HG03354 (cell line): ENCODE measurements at regions not wholly inside any gene's neighbourhood (a gene's known extent, or its start where the extent isn't known, plus 50 kb on each side); places are given as distances from the start of the nearest gene placed in this dataset.
"Not testable (repeated sequence)": the region's sequence is repeated elsewhere in the genome, so short reads cannot be mapped to it uniquely, and the experiment has no call there.

Experiments
- ATAC-seq: cut with Tn5 transposase; IDR thresholded peaks from one replicate; pipeline ENCODE4 v1.9.1; 2021; ENCODE audit warnings: mild to moderate bottlenecking; ENCODE audit not compliant: unreplicated experiment, poor library complexity, severe bottlenecking

DNA sequence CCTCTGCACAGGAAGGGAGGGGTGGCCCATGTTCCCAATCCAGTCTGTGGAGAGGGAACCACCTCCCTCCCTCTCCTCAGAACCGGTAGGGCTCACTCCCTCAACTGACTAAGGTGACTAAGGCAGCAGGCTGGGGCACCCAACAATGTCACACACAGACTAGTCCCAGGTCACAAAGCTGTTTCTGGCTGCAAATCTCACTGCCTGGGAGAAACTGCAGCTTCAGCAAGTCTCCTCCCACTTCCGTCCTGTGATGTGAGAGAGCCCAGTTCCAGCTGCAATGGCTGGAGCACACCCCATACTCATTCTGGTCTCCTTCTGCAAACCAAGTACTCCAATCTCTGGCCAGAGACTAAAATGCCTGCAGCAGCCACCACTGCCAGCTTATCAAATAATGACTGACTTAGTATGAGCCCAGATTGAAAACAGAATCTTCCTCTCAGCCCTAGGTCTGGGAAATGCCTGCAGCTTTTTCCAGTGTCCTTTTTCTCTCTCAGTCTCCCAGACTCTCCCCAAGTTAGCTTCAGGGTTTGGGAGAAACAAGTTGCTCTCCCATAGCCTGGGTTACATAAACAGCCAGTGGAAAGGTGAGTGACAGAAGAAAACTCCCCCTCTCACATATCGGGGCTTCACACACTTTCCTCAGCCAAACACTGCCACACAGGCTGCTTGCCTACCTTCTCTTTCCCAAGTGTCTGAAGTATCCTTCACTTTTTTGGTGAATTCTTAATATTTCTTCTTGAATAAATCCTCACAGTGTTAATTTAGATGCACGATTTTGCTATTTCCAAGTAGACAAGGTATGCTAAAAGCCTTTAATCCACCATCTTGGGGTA, 247.4 kb upstream of the RASA1 start:
- ATAC-seq = peak; percentile 89

DNA sequence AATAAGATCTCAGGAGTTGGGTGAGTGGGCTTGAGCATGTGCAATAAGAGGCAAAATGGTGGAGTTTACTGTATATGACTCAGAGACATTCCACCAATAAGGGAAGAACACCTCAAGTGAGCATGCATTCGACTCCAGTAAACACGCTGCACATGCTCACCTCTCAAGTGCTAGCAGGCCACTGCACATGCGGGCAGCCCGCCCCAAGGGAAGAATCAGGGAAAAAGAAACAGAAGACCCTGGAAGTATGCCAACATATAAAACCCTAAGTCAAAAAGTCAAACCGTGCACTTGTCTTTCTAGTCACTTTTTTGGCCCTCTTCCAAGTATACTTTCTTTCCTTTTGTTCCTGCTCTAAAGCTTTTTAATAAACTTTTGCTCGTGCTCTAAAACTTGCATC, 245.3 kb upstream of the RASA1 start:
- ATAC-seq = no peak

DNA sequence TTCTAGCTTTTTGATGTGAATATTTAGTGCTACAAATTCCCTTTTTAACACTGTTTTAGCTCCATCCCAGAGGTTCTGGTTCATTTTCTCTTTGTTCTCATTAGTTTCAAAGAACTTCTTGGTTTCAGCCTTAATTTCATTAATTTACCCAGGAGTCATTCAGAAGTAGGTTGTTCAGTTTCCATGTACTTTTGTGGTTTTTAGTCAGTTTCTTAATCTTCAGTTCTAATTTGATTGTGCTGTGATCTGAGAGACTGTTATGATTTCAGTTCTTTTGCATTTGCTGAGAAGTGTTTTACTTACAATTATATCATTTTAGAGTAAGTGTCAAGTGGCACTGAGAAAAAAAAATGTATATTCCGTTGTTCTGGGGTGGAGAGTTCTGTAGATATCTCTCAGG, 240.1 kb upstream of the RASA1 start:
- no peak for ATAC-seq

DNA sequence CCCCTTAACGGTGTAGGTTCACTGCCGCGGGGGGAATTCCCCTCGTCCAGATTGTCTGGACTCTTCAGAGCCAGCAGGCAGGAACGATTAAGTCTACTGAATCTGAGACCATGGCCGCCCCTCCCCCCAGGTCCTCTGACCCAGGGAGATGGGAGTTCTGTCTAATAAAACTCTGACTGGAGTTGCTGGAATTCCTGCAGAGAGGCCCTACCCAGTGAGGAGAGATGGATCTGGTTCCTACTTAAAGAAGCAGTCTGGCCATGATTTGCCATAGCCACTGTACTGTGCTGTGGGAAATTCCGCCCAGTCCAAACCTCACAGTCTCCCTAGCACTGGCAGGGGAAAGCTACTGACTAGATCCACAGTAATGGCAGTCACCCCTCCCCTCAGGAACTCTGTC, 237.7 kb upstream of the RASA1 start:
- no peak for ATAC-seq

DNA sequence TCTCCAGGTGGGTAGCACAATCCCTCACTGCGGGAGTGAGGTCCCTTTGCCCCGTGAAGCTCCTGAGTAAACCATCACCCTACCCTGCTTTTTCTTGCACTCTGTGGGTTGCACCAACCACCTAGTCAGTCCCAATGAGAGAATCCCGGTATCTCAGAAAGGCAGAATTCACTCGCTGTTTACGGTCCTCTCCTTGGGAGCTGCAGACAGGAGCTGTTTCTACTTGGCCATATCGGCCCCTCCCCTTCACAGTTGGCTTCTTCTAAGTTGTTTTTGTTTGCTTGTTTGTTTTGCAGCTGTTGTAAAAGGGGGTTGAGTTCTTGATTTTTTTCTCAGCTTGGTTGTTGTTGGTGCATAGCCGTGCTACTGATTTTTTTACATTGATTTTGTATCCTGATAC, 237.0 kb upstream of the RASA1 start:
- no peak for ATAC-seq

DNA sequence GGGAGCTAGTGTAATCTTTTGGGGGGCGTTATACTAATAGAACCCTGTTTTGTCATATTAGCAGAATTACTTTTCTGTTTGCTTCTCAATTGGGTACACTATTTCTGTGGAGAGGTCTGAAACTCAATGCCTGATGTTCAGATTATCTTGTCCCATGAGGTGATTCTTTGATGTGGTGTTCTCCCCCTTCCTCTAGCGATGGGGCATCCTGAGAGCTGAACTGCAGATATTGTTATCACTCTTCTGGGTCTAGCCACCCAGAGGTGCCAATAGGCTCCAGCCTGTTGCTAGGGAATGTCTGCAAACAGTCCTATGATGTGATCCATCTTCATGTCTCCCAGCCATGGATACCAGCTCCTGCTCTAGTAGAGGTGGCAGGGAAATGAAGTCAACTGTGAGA, 233.1 kb upstream of the RASA1 start:
- ATAC-seq = no peak

DNA sequence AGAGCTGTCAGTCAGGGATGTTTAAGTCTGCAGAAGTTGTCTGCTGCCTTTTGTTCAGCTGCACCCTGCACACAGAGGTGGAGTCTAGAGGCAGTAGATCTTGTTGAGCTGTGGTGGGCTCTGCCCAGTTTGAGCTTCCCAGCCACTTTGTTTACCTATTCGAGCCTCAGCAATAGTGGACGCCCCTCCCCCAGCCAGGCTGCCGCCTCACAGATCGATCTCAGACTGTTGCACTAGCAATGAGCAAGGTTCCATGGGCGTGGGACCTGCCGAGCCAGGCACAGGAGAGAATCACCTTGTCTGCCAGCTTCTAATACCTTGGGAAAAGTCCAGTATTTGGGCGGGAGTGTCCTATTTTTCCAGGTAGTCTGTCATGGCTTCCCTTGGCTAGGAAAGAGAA, 225.1 kb upstream of the RASA1 start:
- no peak for ATAC-seq

DNA sequence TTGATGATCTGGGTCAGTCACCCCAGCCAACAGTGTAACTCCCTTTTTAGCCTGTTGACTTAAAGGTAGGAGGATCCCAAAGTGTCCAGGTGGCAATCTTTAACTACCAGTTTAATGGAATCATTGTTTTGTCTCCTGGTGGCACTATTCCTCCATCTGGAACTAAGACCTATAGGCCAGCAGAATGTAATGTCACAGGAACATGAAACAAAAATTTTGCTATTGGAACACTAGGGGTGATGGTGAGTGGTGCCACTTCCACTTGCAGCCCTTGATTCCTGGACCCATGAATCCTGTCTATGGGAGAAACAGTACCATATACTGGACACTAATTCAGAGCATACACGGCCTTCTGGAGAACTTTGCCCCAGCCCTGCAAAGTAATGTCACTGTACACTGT, 219.5 kb upstream of the RASA1 start:
- no peak for ATAC-seq

DNA sequence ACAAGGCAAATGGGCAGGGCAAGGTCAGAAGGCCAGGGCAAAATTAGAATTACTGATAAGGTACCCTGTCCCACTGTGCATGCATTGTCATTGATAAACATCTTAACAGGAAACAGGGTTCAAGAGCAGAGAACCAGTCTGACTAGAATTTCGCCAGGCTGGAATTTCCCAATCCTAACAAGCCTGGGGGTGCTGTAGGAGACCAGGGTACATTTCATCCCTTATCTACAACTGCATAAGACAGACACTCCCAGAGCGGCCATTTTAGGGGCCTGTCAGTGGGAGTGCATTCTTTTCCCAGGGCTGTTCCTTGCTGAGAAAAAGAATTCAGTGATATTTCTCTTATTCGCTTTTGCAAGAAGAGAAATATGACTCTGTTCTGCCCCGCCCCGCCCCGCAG, 218.7 kb upstream of the RASA1 start:
- not testable (repeated sequence) for ATAC-seq

DNA sequence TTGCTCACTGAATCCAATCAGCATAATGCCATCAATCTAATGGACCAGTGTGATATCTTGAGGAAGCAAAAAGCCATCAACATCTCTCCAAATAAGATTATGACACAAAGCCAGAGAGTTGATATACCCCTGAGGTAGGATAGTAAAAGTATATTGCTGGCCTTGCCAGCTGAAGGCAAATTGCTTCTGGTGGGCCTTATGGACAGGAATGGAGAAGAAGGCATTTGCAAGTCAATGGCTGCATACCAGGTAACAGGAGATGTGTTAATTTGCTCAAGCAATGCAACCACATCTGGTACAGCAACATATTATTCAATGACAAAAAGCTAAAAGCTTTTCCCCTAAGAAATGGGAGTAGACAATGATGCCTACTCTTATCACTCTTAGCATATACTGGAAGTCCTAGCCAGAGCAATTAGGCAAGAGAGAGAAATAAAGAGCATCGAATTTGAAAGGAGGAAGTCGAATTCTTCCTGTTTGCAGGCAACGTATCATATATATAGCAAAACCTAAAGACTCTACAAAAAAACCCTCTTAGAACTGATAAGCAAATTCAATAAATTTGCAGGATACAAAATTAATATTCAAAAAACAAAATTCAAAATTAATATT, 216.1 kb upstream of the RASA1 start:
- no peak for ATAC-seq

DNA sequence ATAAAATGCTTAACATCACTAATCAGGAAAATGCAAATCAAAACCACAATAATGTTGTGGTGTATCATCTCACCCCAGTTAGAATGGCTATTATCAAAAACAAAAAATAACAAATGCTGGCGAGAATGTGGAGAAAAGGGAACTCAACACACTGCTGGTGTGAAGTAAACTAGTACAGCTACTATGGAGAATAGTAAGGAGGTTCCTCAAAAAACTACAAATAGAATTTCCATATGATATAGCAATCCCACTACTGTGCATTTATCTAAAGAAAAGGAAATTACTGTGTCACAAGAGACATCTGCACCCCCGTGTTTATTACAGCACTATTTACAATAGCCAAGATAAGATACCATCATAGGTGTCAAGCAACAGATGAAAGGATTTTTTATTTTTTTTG, 214.5 kb upstream of the RASA1 start:
- no peak for ATAC-seq

DNA sequence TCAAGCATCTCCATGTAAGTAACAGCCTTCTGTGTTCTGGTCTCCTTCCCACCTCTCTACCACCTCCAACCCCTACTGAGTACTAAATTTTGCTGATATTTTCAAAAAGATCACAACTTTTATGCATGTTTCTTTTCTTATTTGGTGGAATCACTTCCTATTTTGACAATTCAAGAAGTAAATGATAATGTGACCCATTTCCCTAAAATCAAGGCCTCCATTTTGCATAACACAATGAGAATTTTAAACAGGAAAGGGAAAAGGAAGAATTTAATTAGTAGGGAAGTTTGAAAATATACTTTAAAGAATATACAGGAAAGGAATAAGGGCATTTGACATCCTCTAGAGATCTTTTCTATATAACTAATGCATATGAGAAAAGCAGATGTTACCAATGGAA, 212.9 kb upstream of the RASA1 start:
- ATAC-seq = no peak

DNA sequence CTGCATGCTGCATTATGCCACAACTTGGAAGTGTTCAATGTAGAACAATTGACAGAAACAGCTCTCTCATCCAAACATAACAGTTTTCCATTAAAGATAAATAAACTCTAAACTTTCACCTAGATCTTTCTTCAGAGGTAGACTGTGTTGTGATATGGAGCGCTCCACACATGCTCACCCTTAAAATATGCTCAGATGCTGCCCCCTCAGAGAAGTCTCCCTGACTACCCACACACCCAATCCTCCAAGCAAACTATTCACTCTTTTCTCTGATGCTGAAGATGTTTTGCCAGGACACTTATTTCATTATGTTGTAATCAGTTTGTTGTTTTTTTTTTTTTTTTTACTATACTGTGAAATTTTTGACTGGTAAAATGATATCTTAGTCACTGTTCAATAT, 206.6 kb upstream of the RASA1 start:
- no peak for ATAC-seq

DNA sequence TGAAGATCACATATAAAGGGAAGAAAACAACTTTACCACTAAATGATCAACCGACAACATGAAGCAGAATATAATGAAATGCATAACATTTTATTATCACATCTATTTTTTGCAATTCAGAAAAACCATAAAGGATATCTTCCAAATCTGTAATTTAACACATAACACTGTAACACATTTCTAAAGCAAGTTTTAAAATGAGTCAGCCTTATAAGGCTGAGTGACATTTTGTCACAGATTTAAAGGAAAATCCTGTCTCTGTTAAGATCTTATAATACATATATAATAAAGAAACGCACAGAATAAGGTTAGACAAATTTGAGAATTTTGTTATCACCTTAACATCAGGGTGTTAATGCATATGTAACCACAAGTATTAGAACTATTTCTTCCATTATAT, 198.4 kb upstream of the RASA1 start:
- ATAC-seq = no peak

DNA sequence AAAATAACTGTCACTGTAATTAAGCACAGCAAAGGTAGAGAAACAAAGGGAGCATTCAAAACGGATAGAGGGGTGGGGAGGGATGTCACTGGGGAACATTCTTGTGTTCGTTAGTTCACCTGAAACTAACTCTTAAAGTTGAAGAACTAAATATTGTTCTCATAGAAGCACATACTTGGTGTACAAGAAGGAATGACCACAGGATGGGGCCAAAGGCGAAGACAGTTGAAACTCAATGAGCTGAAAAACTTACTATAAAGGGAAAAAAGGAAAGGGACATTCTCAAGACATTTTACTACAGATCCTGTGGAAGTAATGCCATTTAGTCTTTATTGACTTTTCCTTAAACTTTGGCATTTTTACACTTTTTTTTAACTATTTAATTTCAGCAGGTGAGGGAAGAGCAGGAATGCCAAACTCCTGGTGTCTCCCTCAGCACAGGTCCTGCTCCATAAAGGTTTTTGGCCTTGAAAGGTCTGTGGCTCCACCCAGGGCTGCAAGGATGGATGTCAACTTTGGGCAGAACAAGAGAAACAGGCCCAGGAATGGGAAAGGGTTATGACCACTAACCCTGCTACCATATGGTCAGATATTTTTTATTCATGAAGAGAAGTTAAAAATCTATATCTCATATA, 197.6 kb upstream of the RASA1 start:
- ATAC-seq = peak; percentile 57

DNA sequence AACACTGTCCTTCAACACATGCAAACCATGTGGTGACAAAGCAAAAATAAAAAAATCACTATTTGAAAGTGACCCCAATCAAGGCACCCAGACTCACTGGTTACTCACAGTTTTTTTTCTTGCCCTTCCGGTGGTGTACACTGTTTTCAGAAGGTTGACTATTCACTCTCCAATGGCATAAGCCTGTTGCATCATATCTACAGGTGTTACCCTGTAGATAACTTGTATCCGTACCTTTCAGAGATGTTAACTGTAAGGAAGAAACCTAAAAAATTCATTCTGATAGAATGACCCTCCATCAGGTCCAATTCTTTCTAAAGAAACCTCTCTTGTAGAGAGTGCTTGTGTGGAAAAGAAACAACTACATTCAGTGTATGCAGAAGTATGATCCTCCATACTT, 193.6 kb upstream of the RASA1 start:
- ATAC-seq = no peak

DNA sequence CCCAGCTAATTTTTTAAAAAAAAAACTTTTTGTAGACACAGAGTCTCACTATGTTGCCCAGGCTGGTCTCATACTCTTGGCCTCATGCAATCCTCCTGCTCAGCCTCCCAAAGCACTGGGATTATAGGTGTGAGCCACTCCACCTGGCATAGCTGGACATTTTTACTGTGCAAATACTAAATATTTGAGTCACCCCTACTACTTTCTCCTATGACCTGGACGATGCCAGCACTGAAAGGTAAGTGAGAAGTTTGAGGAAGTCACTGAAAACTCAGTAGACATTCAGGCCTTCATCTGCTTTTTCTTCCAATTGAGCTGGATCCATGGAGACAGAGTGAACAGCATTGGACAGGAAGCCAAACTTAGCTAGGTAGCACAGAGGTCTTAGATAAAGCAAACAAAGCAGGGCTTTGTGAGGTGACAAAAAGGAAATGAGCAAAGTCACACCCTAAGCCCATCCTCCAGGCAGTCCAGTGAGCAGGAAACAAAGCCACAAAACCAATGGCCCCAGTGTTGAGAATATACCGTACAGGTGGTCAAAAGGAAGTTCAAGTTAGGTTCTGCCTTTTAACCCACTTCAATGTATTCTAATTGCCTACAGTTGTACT, 192.6 kb upstream of the RASA1 start:
- ATAC-seq = peak; percentile 93

DNA sequence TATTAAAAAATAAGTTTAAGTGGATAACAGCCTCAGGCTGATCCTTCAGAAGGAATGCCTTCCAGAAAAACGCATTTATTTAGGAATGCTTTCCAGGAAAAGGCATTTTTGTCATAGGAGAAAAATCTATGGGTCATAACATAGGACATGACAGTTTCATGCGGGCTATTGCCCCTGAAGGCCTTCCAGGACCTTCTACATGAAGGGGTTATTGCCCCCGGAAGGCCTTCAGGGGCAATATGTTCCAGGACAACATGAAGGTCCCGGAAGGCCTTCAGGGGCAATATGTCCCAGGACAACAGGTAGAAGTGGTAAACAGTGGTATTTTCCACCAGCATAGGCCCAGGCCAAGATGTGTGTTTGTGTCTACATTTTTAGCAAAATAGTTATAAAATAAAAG, 191.3 kb upstream of the RASA1 start:
- ATAC-seq = no peak

DNA sequence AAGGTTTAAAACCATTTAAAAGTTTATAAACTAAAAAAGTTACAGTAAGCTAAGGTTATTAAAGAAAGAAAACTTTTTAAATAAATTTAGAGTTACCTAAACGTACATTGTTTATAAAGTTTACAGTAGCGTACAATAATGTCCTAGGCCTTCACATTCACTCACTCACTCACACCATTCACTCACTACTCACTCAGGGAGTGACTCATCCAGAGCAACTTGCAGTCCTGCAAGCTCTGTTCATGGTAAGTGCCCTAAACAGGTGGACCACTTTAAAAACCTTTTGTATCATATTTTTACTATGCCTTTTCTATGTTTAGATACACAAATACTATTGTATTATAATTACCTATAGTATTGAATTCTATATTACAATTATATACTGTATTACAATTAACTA, 190.8 kb upstream of the RASA1 start:
- no peak for ATAC-seq

DNA sequence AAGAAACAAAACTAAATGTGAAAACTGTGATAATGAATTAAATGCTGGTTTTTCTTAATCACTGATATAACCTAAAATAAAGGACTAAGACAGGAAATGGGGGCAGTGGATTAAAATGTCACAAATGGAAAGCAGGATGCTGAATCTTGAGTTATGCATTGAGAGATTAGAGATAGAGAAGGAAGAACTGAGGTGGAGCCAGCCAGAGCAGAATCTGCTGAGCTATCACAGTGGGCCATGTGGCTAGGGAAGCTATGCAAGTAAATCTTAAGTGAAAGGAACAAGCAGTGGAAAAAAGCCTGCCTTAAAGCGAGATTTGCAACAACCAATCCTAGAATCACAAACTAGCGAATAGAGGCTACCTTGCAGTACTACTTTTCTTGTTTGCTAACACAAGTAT, 188.5 kb upstream of the RASA1 start:
- no peak for ATAC-seq

DNA sequence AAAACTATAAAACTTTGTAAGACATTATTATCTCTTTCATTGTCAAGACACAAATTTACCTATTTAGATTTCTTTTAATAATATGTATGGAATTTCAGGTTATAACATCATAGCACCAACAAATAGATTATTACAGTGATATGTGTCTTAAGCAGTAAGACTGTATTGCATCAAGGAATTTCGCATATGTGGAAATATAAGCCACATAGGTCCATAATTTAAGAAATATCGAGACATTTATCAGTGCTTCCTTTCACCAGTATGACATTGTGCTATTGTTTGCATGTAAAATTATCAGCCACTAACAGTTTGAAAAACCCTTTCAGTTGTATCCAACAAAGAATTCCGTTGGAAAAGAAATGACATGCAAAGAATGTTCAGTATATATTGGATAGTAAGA, 186.7 kb upstream of the RASA1 start:
- peak; percentile 30 for ATAC-seq
